Esophagus muscularis mucosa (tissue), 4 donors: ENCODE measurements at regions not wholly inside any gene's neighbourhood (a gene's known extent, or its start where the extent isn't known, plus 50 kb on each side); places are given as distances from the start of the nearest gene placed in this dataset.

ENCODE experiments used
- CTCF ChIP-seq, 3 experiments: fragments of 200-600 bp in 2 of 3; fragments of 450-650 bp in 1 of 3; sonication (generic) in 2 of 3; IDR thresholded peaks; one replicate each; pipeline ENCODE4 v1.5.1; 2017 to 2019; ENCODE audit warnings: antibody characterized with exemption in 3 of 3, mild to moderate bottlenecking in 2 of 3, moderate library complexity in 1 of 3
- EP300 ChIP-seq: sonication (generic); formaldehyde crosslinking; IDR thresholded peaks from one replicate; pipeline ENCODE4 v1.6.1; 2017; ENCODE audit warnings: antibody characterized with exemption
- POLR2A ChIP-seq: fragments of 450-650 bp; IDR thresholded peaks from one replicate; pipeline ENCODE4 v1.6.1; 2017; ENCODE audit warnings: antibody characterized with exemption, moderate library complexity, mild to moderate bottlenecking, low read depth
- POLR2AphosphoS5 ChIP-seq, 2 donors: sonication (generic); formaldehyde crosslinking; IDR thresholded peaks; one replicate each; pipeline ENCODE4 v1.6.1; 2017; ENCODE audit warnings: antibody characterized with exemption in 2 of 2

DNA sequence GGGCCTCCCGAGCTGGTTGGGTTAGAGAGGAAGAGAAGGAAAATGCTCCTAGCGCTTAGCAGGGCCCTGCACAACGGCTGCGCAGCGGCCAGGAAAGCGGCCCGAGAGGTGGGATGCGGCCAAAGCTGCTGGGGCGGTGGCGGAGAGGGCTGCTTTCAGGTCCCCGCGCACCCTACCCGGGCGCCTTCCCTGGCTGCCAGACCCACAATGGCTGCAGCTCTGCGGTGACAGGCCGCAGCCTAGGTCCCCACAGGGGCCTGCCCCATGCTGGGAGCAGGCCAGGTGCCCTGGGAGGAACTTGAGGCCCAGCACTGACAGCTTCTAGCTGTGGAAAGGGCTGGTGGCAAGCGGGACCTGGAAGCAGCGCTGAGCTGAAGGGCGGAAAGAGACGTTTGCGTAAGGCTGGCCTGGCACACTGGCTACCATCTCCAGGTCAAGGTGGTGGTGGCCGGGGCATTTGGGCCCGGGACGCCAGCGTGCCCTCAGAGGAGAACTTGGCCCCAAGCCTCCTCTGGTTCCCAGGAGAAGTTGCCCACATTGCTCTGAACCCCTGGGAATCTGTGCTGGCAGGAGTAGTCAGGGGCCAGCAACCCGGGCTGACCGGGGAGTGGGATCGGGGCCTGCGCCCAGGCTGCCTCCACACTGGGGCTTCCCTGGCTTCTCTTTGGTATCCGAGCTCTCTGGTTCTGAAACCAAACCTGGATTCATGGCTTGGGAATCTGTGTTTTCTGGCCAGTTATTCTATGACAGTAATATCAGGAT is 72.9 kb upstream of the ZNF804B start:
- no peak for TF ChIP-seq POLR2AphosphoS5 (IDR thresholded peaks at IDR 0.05)
- TF ChIP-seq CTCF (IDR thresholded peaks at IDR 0.05), result no peak
- TF ChIP-seq EP300, result no peak
- TF ChIP-seq POLR2A, result no peak
